IPS-15b (cell line): ENCODE measurements at regions not wholly inside any gene's neighbourhood (a gene's known extent, or its start where the extent isn't known, plus 50 kb on each side); places are given as distances from the start of the nearest gene placed in this dataset.

ENCODE experiments used
- H3K27me3 ChIP-seq: one replicate; pipeline ENCODE4 v1.6.1; 2013; ENCODE audit warnings: low read length; ENCODE audit not compliant: control insufficient read depth, insufficient read depth
- H3K36me3 ChIP-seq: one replicate; pipeline ENCODE4 v1.6.1; 2013; ENCODE audit warnings: low read length; ENCODE audit not compliant: control insufficient read depth, insufficient read depth
- H3K4me1 ChIP-seq: one replicate; pipeline ENCODE4 v1.6.1; 2013; ENCODE audit warnings: mild to moderate bottlenecking, low read length; ENCODE audit not compliant: control insufficient read depth, insufficient read depth
- H3K4me3 ChIP-seq: one replicate; pipeline ENCODE4 v1.5.1; 2013; ENCODE audit warnings: low read depth, low read length
- H3K9ac ChIP-seq: one replicate; pipeline ENCODE4 v1.6.1; 2013; ENCODE audit warnings: low read depth, mild to moderate bottlenecking, low read length
- H3K9me3 ChIP-seq: one replicate; pipeline ENCODE4 v1.6.1; 2013; ENCODE audit warnings: mild to moderate bottlenecking, low read length; ENCODE audit not compliant: control insufficient read depth, insufficient read depth

GRCh38 chr16:6528217-6528616 lies 804.4 kb upstream of the RBFOX1 start:
- H3K27me3 ChIP-seq = no peaks in the 10 kb centered on the region
- H3K4me3 ChIP-seq = no peak overlapping the region
- H3K4me1 ChIP-seq = no peaks in the 10 kb centered on the region
- no peak overlapping the region for H3K9ac ChIP-seq
- H3K36me3 ChIP-seq = no peaks in the 10 kb centered on the region
- no peaks in the 10 kb centered on the region for H3K9me3 ChIP-seq

- Histone ChIP-seq H3K9me3 (no peaks in the 10 kb centered on the region), H3K4me3 (no peak overlapping the region), H3K36me3 (no peaks in the 10 kb centered on the region), H3K9ac (no peak overlapping the region), H3K27me3 (no peaks in the 10 kb centered on the region), H3K4me1 (no peaks in the 10 kb centered on the region)
These were observed 805.0 kb upstream of the RBFOX1 start for GRCh38 chr16:6527646-6528045.

- no peaks in the 10 kb centered on the region for H3K36me3 ChIP-seq
- peaks cover 3% of the 10 kb centered on the region for H3K4me1 ChIP-seq
- H3K27me3 ChIP-seq = no peaks in the 10 kb centered on the region
- no peak overlapping the region for H3K4me3 ChIP-seq
- H3K9me3 ChIP-seq = no peaks in the 10 kb centered on the region
- no peak overlapping the region for H3K9ac ChIP-seq
These were observed 808.1 kb upstream of the RBFOX1 start for GRCh38 chr16:6524501-6524900.

DNA sequence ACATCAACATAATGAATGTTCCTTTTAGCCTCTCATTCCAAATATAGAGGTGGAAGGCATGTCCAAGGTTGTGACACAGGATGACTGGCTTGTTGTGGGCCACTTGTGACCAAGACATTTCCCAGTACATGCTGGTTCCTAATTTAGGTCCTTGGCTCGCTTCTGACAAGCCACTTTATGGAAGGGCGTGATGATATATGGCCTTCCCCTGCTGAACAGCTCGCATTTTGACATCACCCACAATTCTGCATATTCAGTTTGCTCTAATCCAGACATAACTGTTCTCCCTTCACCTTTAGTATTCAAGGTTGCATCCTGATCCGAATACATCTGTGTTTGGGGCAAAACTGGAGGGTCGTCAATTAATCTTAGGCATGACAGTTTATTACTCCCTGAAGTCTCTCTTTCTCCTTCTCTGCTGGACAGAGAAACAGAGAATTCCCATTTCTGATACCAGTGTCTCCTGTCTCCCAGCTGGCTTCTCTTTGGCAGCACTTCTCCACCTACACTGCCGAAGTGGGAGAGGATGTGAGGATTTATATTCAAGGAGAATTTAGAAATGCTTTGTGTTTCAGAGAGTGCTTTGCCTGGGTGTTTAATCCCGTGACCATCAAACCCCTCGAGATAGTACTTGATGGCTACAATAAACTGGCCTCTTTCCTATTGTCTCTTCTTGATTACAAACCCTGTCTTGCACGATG lies 815.5 kb upstream of the RBFOX1 start:
- Histone ChIP-seq H3K36me3 (no peaks in the 10 kb centered on the region), H3K9me3 (no peaks in the 10 kb centered on the region), H3K4me3 (no peak overlapping the region), H3K9ac (no peak overlapping the region), H3K27me3 (no peaks in the 10 kb centered on the region), H3K4me1 (peaks cover 3% of the 10 kb centered on the region)

- Histone ChIP-seq H3K27me3 (no peaks in the 10 kb centered on the region), H3K9ac (no peak overlapping the region), H3K4me1 (no peaks in the 10 kb centered on the region), H3K36me3 (no peaks in the 10 kb centered on the region), H3K4me3 (no peak overlapping the region), H3K9me3 (no peaks in the 10 kb centered on the region)
These were observed 820.1 kb upstream of the RBFOX1 start for GRCh38 chr16:6512512-6512911.

GRCh38 chr16:6510261-6510660 lies 822.4 kb upstream of the RBFOX1 start:
- Histone ChIP-seq H3K4me3 (no peak overlapping the region), H3K27me3 (no peaks in the 10 kb centered on the region), H3K9ac (no peak overlapping the region), H3K9me3 (no peaks in the 10 kb centered on the region), H3K36me3 (no peaks in the 10 kb centered on the region), H3K4me1 (no peaks in the 10 kb centered on the region)

GRCh38 chr16:6499413-6499812 lies 833.2 kb upstream of the RBFOX1 start:
- Histone ChIP-seq H3K9me3 (no peaks in the 10 kb centered on the region), H3K4me3 (no peak overlapping the region), H3K9ac (no peak overlapping the region), H3K4me1 (no peaks in the 10 kb centered on the region), H3K27me3 (no peaks in the 10 kb centered on the region), H3K36me3 (no peaks in the 10 kb centered on the region)

DNA sequence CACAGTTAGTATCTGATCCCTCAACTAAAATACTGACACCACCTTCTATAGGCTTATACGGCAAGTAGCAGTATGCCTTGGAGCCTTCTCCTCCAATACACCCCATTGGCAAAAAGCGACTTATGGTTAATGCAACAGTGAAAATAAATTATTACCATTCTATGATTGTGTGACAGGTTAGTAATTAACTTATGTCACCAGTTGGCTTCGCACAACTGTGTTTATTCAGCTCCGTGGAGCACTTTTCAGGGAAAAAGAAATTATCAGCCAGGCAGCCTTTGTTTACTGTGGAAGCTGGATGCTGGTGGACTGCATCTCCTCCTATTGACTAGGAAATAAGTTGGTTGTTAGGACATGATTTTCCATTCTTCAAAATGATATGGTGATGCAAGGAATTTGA lies 833.8 kb upstream of the RBFOX1 start:
- no peak overlapping the region for H3K9ac ChIP-seq

DNA sequence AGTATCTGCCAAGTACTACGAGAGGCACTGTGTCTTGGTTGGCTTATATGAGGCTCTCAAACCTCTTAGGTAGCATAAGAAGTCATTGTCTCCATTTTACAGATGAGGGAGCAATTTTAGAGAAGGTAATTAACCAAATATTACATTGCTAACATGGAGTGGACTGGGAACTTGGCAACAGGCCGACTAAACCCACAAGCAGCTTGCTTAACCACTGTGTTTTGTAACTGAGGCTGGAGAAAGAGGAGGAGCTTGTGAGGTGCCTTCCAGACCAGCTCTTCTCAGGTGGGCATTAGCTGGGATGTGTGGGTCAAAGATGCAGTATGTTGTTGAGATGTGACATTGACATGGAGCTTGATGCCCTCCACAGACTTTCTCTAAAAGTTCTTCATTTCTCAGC lies 835.6 kb upstream of the RBFOX1 start:
- Histone ChIP-seq H3K36me3 (no peaks in the 10 kb centered on the region), H3K4me1 (no peaks in the 10 kb centered on the region), H3K27me3 (no peaks in the 10 kb centered on the region), H3K9ac (no peak overlapping the region), H3K4me3 (no peak overlapping the region), H3K9me3 (no peaks in the 10 kb centered on the region)

More for the DNA sequence above, 833.8 kb upstream of the RBFOX1 start:
- no peaks in the 10 kb centered on the region for H3K36me3 ChIP-seq
- no peak overlapping the region for H3K4me3 ChIP-seq
- H3K9me3 ChIP-seq = no peaks in the 10 kb centered on the region
- no peaks in the 10 kb centered on the region for H3K27me3 ChIP-seq
- H3K4me1 ChIP-seq = no peaks in the 10 kb centered on the region

DNA sequence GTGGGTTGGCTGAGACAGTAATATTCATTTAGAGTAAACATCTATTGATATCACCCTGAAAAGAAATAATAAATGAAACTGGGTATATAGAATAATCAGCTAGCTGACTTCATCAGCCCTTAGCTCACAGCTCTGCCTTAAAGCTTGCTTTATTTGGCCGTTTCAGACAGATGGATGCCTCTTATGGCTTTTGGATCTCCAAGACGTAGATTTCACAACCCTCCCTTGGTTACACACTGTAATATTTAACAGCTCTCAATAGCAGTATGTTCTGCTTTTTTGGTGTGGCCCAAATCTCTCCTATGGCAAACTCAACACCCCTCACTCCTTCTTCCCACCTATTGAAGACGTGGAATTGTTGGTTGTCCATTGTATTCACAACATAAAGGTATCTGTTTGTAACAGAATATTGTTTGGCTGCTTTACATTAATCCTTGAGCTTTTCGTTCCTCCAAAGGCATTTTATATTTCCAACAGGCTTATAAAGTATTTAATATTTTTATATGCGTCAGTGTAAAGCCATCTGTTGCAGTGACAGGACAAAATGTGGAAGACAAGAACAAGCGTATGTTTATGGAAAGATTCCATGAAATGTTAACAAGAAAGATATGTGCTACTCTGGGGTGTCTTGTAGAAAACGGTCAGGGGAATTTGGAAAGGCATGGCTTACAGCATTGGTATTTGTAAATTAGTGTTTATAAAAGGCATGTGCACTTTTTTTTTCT lies 837.0 kb upstream of the RBFOX1 start:
- H3K36me3 ChIP-seq = no peaks in the 10 kb centered on the region
- no peak overlapping the region for H3K9ac ChIP-seq
- H3K9me3 ChIP-seq = no peaks in the 10 kb centered on the region
- no peak overlapping the region for H3K4me3 ChIP-seq
- no peaks in the 10 kb centered on the region for H3K27me3 ChIP-seq
- no peaks in the 10 kb centered on the region for H3K4me1 ChIP-seq

GRCh38 chr16:6494716-6495115 lies 837.9 kb upstream of the RBFOX1 start:
- H3K27me3 ChIP-seq = no peaks in the 10 kb centered on the region
- H3K9me3 ChIP-seq = no peaks in the 10 kb centered on the region
- no peak overlapping the region for H3K9ac ChIP-seq
- no peak overlapping the region for H3K4me3 ChIP-seq
- H3K36me3 ChIP-seq = no peaks in the 10 kb centered on the region
- no peaks in the 10 kb centered on the region for H3K4me1 ChIP-seq

DNA sequence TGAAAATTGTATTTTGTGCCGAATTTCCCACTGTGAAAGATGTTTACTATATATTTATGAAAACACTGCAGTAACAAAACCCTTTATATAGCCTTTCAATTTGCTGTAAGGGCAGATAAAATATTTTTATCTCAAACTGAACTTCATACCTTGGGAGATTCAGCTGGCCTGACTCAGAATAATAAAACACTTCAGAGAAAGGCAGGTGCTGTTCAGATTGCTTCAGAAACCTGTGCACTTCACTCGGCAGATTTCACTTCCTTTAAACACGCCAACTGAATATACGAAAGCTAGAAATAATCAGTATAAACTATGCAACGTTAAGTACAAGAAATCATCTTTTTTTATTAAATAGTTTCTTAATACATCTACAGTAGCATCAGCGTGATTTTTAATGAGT lies 839.1 kb upstream of the RBFOX1 start:
- Histone ChIP-seq H3K4me3 (no peak overlapping the region), H3K9ac (no peak overlapping the region), H3K27me3 (no peaks in the 10 kb centered on the region), H3K9me3 (no peaks in the 10 kb centered on the region), H3K4me1 (no peaks in the 10 kb centered on the region), H3K36me3 (no peaks in the 10 kb centered on the region)
